H9 (cell line): ENCODE measurements at regions not wholly inside any gene's neighbourhood (a gene's known extent, or its start where the extent isn't known, plus 50 kb on each side); places are given as distances from the start of the nearest gene placed in this dataset.

ENCODE experiments used
- DNase-seq: peaks from one replicate; pipeline ENCODE4 v3.0.0-alpha.2; 2017
- H2AFZ ChIP-seq: one replicate; pipeline ENCODE4 v1.6.1; 2013; ENCODE audit warnings: mild to moderate bottlenecking, low read length, control low read depth, moderate library complexity
- H2AK5ac ChIP-seq: 2 replicates; pipeline ENCODE4 v1.6.1; 2013; ENCODE audit warnings: low read length, control low read depth, mixed read lengths; ENCODE audit not compliant: insufficient read length
- H2BK120ac ChIP-seq: one replicate; pipeline ENCODE4 v1.6.1; 2013; ENCODE audit warnings: low read depth, mild to moderate bottlenecking, low read length, control low read depth, inconsistent platforms; ENCODE audit not compliant: poor library complexity, severe bottlenecking
- H2BK12ac ChIP-seq: 2 replicates; pipeline ENCODE4 v1.6.1; 2013; ENCODE audit warnings: low read length, control low read depth, mixed read lengths, low read depth; ENCODE audit not compliant: insufficient read length
- H2BK15ac ChIP-seq: 2 replicates; pipeline ENCODE4 v1.6.1; 2013; ENCODE audit warnings: low read depth, low read length, control low read depth
- H2BK20ac ChIP-seq: one replicate; pipeline ENCODE4 v1.6.1; 2013; ENCODE audit warnings: low read depth, mild to moderate bottlenecking, low read length, control low read depth, inconsistent platforms; ENCODE audit not compliant: poor library complexity, severe bottlenecking
- H2BK5ac ChIP-seq: 2 replicates; pipeline ENCODE4 v1.6.1; 2013; ENCODE audit warnings: low read length, control low read depth, mixed read lengths; ENCODE audit not compliant: insufficient read length
- H3K14ac ChIP-seq: 2 replicates; pipeline ENCODE4 v1.6.1; 2013; ENCODE audit warnings: low read length, control low read depth; ENCODE audit not compliant: insufficient read depth
- H3K18ac ChIP-seq: 2 replicates; pipeline ENCODE4 v1.6.1; 2013; ENCODE audit warnings: low read depth, mild to moderate bottlenecking, mixed read lengths, low read length, control low read depth; ENCODE audit not compliant: insufficient read length
- H3K23ac ChIP-seq: 2 replicates; pipeline ENCODE4 v1.6.1; 2013; ENCODE audit warnings: low read length, control low read depth, mixed read lengths, low read depth; ENCODE audit not compliant: insufficient read length
- H3K23me2 ChIP-seq: 2 replicates; pipeline ENCODE4 v1.6.1; 2013; ENCODE audit warnings: low read depth, mild to moderate bottlenecking, mixed read lengths, low read length, control low read depth; ENCODE audit not compliant: insufficient read length, poor library complexity, severe bottlenecking
- H3K27ac ChIP-seq: 2 replicates; pipeline ENCODE4 v1.5.1; 2013; ENCODE audit warnings: low read length, control low read depth, mixed read lengths, low read depth; ENCODE audit not compliant: insufficient read length
- H3K27me3 ChIP-seq: 2 replicates; pipeline ENCODE4 v1.6.1; 2013; ENCODE audit warnings: low read length, control low read depth, inconsistent platforms; ENCODE audit not compliant: insufficient read depth
- H3K4ac ChIP-seq: 2 replicates; pipeline ENCODE4 v1.6.1; 2013; ENCODE audit warnings: low read depth, mild to moderate bottlenecking, control low read depth, inconsistent platforms, low read length, moderate library complexity
- H3K4me1 ChIP-seq: 2 replicates; pipeline ENCODE4 v1.6.1; 2013; ENCODE audit warnings: low read length, control low read depth, inconsistent platforms; ENCODE audit not compliant: insufficient read depth
- H3K4me2 ChIP-seq: 2 replicates; pipeline ENCODE4 v1.6.1; 2013; ENCODE audit warnings: low read length, control low read depth, mixed read lengths; ENCODE audit not compliant: insufficient read length, insufficient read depth
- H3K56ac ChIP-seq: 2 replicates; pipeline ENCODE4 v1.6.1; 2013; ENCODE audit warnings: low read depth, mild to moderate bottlenecking, mixed read lengths, low read length, control low read depth; ENCODE audit not compliant: insufficient read length
- H3K79me1 ChIP-seq: 2 replicates; pipeline ENCODE4 v1.6.1; 2013; ENCODE audit warnings: low read depth, mild to moderate bottlenecking, moderate library complexity, low read length, control low read depth, inconsistent platforms; ENCODE audit not compliant: insufficient read depth, poor library complexity, severe bottlenecking
- H3K79me2 ChIP-seq: 2 replicates; pipeline ENCODE4 v1.6.1; 2013; ENCODE audit warnings: low read length, control low read depth, inconsistent platforms; ENCODE audit not compliant: insufficient read depth
- H3K9ac ChIP-seq: 2 replicates; pipeline ENCODE4 v1.6.1; 2013; ENCODE audit warnings: low read length, control low read depth, mixed read lengths; ENCODE audit not compliant: insufficient read length; ENCODE audit errors: extremely low read depth
- H3K9me3 ChIP-seq: one replicate; pipeline ENCODE4 v1.6.1; 2013; ENCODE audit warnings: low read depth, low read length, inconsistent platforms; ENCODE audit not compliant: control insufficient read depth
- H3T11ph ChIP-seq: one replicate; pipeline ENCODE4 v1.6.1; 2013; ENCODE audit warnings: mild to moderate bottlenecking, low read length, control low read depth, inconsistent platforms
- H4K20me1 ChIP-seq: one replicate; pipeline ENCODE4 v1.6.1; 2013; ENCODE audit not compliant: control insufficient read depth, insufficient read length, insufficient read depth
- H4K5ac ChIP-seq: 2 replicates; pipeline ENCODE4 v1.6.1; 2013; ENCODE audit warnings: low read depth, mild to moderate bottlenecking, mixed read lengths, low read length, control low read depth; ENCODE audit not compliant: insufficient read length
- H4K8ac ChIP-seq: replicated peaks from 2 replicates; pipeline ENCODE4 v1.6.1; 2013; ENCODE audit warnings: low read length, control low read depth, mixed read lengths, low read depth; ENCODE audit not compliant: insufficient read length
- H4K91ac ChIP-seq: 2 replicates; pipeline ENCODE4 v1.6.1; 2013; ENCODE audit warnings: low read depth, mild to moderate bottlenecking, moderate library complexity, mixed read lengths, low read length, control low read depth; ENCODE audit not compliant: insufficient read length
- H3K27ac Mint-ChIP-seq, 3 experiments: 2 replicates in 2 of 3; 3 replicates in 1 of 3; pipeline ENCODE4 v1.8.0; 2020 to 2021; ENCODE audit warnings: mixed read lengths in 3 of 3, mild to moderate bottlenecking in 1 of 3, moderate library complexity in 1 of 3
- H3K27me3 Mint-ChIP-seq: 2 replicates; pipeline ENCODE4 v1.8.0; 2021; ENCODE audit warnings: low read depth, mild to moderate bottlenecking, moderate library complexity, mixed read lengths
- H3K36me3 Mint-ChIP-seq, 3 experiments: 2 replicates in 2 of 3; 3 replicates in 1 of 3; pipeline ENCODE4 v1.8.0; 2020 to 2021; ENCODE audit warnings: low read depth in 3 of 3, mixed read lengths in 3 of 3; ENCODE audit not compliant: insufficient read depth in 1 of 3
- H3K4me1 Mint-ChIP-seq, 2 experiments: 2 replicates each; pipeline ENCODE4 v1.8.0; 2020; ENCODE audit warnings: mixed read lengths in 2 of 2
- H3K4me3 Mint-ChIP-seq, 2 experiments: 2 replicates in 1 of 2; 3 replicates in 1 of 2; pipeline ENCODE4 v1.8.0; 2020 to 2021; ENCODE audit warnings: mild to moderate bottlenecking in 2 of 2, mixed read lengths in 2 of 2, moderate library complexity in 1 of 2
- H3K9me3 Mint-ChIP-seq, 2 experiments: 2 replicates in 1 of 2; 3 replicates in 1 of 2; pipeline ENCODE4 v1.8.0; 2020; ENCODE audit warnings: mild to moderate bottlenecking in 2 of 2, mixed read lengths in 2 of 2, moderate library complexity in 1 of 2
- WGBS: extraction: QIAGEN DNeasy Blood & Tissue Kit; methylation state at CpG from one replicate; pipeline ENCODE4 v1.1.7; 2013; ENCODE audit warnings: missing lambda C conversion rate, low lambda C conversion rate, mixed read lengths; ENCODE audit not compliant: insufficient read length; ENCODE audit errors: extremely low coverage; 5-methylcytosine and 5-hydroxymethylcytosine counted together
- TF ChIP-seq, protein P1 (sequence below): fragments of 200-600 bp; sonication (generic); conservative IDR thresholded peaks from 3 replicates; pipeline ENCODE4 v1.8.0; 2021; ENCODE audit warnings: antibody characterized with exemption, mild to moderate bottlenecking

- no peak overlapping the region for H3K4me3 Mint-ChIP-seq
- no peak overlapping the region for H3K4me2 ChIP-seq
- no peak overlapping the region for H2BK120ac ChIP-seq
- H3K4me1 Mint-ChIP-seq: peaks cover 4 to 6% of the 10 kb centered on the region in 2 experiments
- WGBS: no CpG with 5 or more reads among the region's 1 CpG
- H3K9me3 ChIP-seq: no peaks in the 10 kb centered on the region
- no peak for DNase-seq
- no peak overlapping the region for H2AK5ac ChIP-seq
- no peak overlapping the region for H3K4ac ChIP-seq
- no peak overlapping the region for H3K14ac ChIP-seq
- H3K9ac ChIP-seq: no peak overlapping the region
- no peak overlapping the region for H3K18ac ChIP-seq
- H4K91ac ChIP-seq: no peak overlapping the region
- H2BK12ac ChIP-seq: no peak overlapping the region
- no peak overlapping the region for H2BK15ac ChIP-seq
- no peak overlapping the region for H3K27ac ChIP-seq
- H3K56ac ChIP-seq: no peak overlapping the region
- no peaks in the 10 kb centered on the region for H3K79me2 ChIP-seq
- no peak overlapping the region for H3K23ac ChIP-seq
- H3T11ph ChIP-seq: no peak overlapping the region
- H2BK5ac ChIP-seq: no peak overlapping the region
- no peak overlapping the region for H2BK20ac ChIP-seq
- H4K5ac ChIP-seq: no peak overlapping the region
- no peaks in the 10 kb centered on the region for H3K27me3 ChIP-seq
- H4K8ac ChIP-seq: no peak overlapping the region
- H2AFZ ChIP-seq: no peak overlapping the region
- H4K20me1 ChIP-seq: no peaks in the 10 kb centered on the region
- no peaks in the 10 kb centered on the region for H3K9me3 Mint-ChIP-seq
- H3K4me1 ChIP-seq: no peaks in the 10 kb centered on the region
- no peaks in the 10 kb centered on the region for H3K23me2 ChIP-seq
- no peaks in the 10 kb centered on the region for H3K36me3 Mint-ChIP-seq
- TF ChIP-seq, protein P1, sequence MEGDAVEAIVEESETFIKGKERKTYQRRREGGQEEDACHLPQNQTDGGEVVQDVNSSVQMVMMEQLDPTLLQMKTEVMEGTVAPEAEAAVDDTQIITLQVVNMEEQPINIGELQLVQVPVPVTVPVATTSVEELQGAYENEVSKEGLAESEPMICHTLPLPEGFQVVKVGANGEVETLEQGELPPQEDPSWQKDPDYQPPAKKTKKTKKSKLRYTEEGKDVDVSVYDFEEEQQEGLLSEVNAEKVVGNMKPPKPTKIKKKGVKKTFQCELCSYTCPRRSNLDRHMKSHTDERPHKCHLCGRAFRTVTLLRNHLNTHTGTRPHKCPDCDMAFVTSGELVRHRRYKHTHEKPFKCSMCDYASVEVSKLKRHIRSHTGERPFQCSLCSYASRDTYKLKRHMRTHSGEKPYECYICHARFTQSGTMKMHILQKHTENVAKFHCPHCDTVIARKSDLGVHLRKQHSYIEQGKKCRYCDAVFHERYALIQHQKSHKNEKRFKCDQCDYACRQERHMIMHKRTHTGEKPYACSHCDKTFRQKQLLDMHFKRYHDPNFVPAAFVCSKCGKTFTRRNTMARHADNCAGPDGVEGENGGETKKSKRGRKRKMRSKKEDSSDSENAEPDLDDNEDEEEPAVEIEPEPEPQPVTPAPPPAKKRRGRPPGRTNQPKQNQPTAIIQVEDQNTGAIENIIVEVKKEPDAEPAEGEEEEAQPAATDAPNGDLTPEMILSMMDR: no peak
- no peak overlapping the region for H3K27ac Mint-ChIP-seq
- peaks cover 3% of the 10 kb centered on the region for H3K27me3 Mint-ChIP-seq
- H3K79me1 ChIP-seq: no peaks in the 10 kb centered on the region
These were observed 573.1 kb downstream of the HACE1 start for GRCh38 chr6:104286641-104287040.
